Vagina (tissue), 2 donors: ENCODE measurements at regions not wholly inside any gene's neighbourhood (a gene's known extent, or its start where the extent isn't known, plus 50 kb on each side); places are given as distances from the start of the nearest gene placed in this dataset.

ENCODE experiments used
- CTCF ChIP-seq, 3 experiments: fragments of 450-650 bp in 2 of 3; fragments of 200-600 bp in 1 of 3; sonication (generic) in 1 of 3; IDR thresholded peaks; one replicate each; pipeline ENCODE4 v1.5.1; 2017 to 2019; ENCODE audit warnings: antibody characterized with exemption in 3 of 3, mild to moderate bottlenecking in 2 of 3, moderate library complexity in 2 of 3
- POLR2A ChIP-seq, 2 donors: fragments of 450-650 bp; IDR thresholded peaks; one replicate each; pipeline ENCODE4 v1.6.1; 2017; ENCODE audit warnings: antibody characterized with exemption in 2 of 2, mild to moderate bottlenecking in 2 of 2, moderate library complexity in 2 of 2
- POLR2AphosphoS5 ChIP-seq, 2 donors: sonication (generic); formaldehyde crosslinking; IDR thresholded peaks; one replicate each; pipeline ENCODE4 v1.9.0; 2017; ENCODE audit warnings: antibody characterized with exemption in 2 of 2, mild to moderate bottlenecking in 2 of 2, low read depth in 1 of 2; ENCODE audit not compliant: insufficient read depth in 1 of 2

- TF ChIP-seq POLR2A (IDR thresholded peaks at IDR 0.05) (no peak), CTCF (IDR thresholded peaks at IDR 0.05) (no peak), POLR2AphosphoS5 (IDR thresholded peaks at IDR 0.05; ENCODE audit: insufficient read depth in 1 of 2, low read depth in 1 of 2) (no peak)
These were observed 292.5 kb downstream of the NDUFA10 start for GRCh38 chr2:239732666-239733010.
